ENCODE measurements at regions not wholly inside any gene's neighbourhood (a gene's known extent, or its start where the extent isn't known, plus 50 kb on each side); places are given as distances from the start of the nearest gene placed in this dataset.

- Histone ChIP-seq H4K8ac (ENCODE audit: extremely low read depth, insufficient read depth, low read length) (no peak overlapping the region), H3K18ac (ENCODE audit: extremely low read depth, low read length) (no peak overlapping the region), H3K56ac (replicated peaks; ENCODE audit: insufficient read length, low read depth, low read length) (no peak overlapping the region), H4K20me1 (replicated peaks in 1 of 2; ENCODE audit: control insufficient read depth in 1 of 2, insufficient read depth in 2 of 2, low read length in 2 of 2) (no peaks in the 10 kb centered on the region), H3K14ac (ENCODE audit: insufficient read length) (no peak overlapping the region), H3K4me1 (replicated peaks in 1 of 4; ENCODE audit: control insufficient read depth in 3 of 4, insufficient read depth in 4 of 4, low read length in 3 of 4) (no peaks in the 10 kb centered on the region), H3K23ac (ENCODE audit: insufficient read length) (no peak overlapping the region), H2AK5ac (ENCODE audit: low read depth, low read length) (no peak overlapping the region), H3K4me3 (ENCODE audit: extremely low read depth in 1 of 4, insufficient read depth in 2 of 4, low read depth in 3 of 4, low read length in 4 of 4) (no peak overlapping the region), H3K27ac (ENCODE audit: low read depth, low read length) (no peak overlapping the region), H2BK15ac (ENCODE audit: low read length) (no peak overlapping the region), H3K79me1 (ENCODE audit: low read depth, low read length) (no peaks in the 10 kb centered on the region), H3K27me3 (replicated peaks in 1 of 4; ENCODE audit: control insufficient read depth in 3 of 4, extremely low read depth in 1 of 4, insufficient read depth in 3 of 4, low read length in 3 of 4) (no peaks in the 10 kb centered on the region), H3K79me2 (ENCODE audit: control insufficient read depth in 1 of 2, insufficient read depth in 2 of 2, low read length in 2 of 2) (no peaks in the 10 kb centered on the region), H3K9ac (replicated peaks in 1 of 4; ENCODE audit: extremely low read depth in 1 of 4, low read depth in 3 of 4, low read length in 3 of 4) (no peak overlapping the region), H2BK5ac (ENCODE audit: low read depth, low read length) (no peak overlapping the region), H2AFZ (ENCODE audit: low read length) (peak overlapping the region; percentile 48; the same call in 1 of the 2 replicates), H3K23me2 (ENCODE audit: low read depth, low read length) (no peaks in the 10 kb centered on the region), H3K36me3 (ENCODE audit: control insufficient read depth in 2 of 4, insufficient read depth in 4 of 4, low read length in 3 of 4) (no peaks in the 10 kb centered on the region), H2BK120ac (replicated peaks; ENCODE audit: low read depth, low read length) (no peak overlapping the region), H4K91ac (replicated peaks; ENCODE audit: insufficient read length, low read length) (no peak overlapping the region), H3K4me2 (ENCODE audit: insufficient read depth in 1 of 2, low read depth in 2 of 2, low read length in 2 of 2) (no peak overlapping the region), H2BK20ac (ENCODE audit: low read length) (no peak overlapping the region), H4K5ac (ENCODE audit: insufficient read length, low read depth, low read length) (no peak overlapping the region), H2BK12ac (ENCODE audit: low read depth, low read length) (no peak overlapping the region), H3K9me3 (ENCODE audit: insufficient read depth in 2 of 2, low read depth in 1 of 2, low read length in 1 of 2) (no peaks in the 10 kb centered on the region), H3K4ac (replicated peaks; ENCODE audit: insufficient read length, low read depth, low read length) (no peak overlapping the region)
- ChIA-PET POLR2A (ENCODE audit: partially characterized antibody) (no interaction called here), CTCF (ENCODE audit: partially characterized antibody) (no interaction called here)
- WGBS, 2 experiments (ENCODE audit: extremely low coverage in 1 of 2, insufficient coverage in 1 of 2, insufficient read length in 1 of 2, insufficient replicate concordance in 2 of 2, low coverage in 1 of 2, low lambda C conversion rate in 2 of 2, missing lambda C conversion rate in 1 of 2), result 100% methylated on average over 1 of the region's 1 CpG; no CpG with 5 or more reads in 1 of the 2 experiments
- FAIRE-seq (no peak), DNase-seq (ENCODE audit: low read depth in 1 of 2, low spot score in 2 of 2) (no peak)
- TF ChIP-seq CHD7 (IDR thresholded peaks at IDR 0.05; ENCODE audit: insufficient replicate concordance, low read length), result no peak
Measured at GRCh38 chr6:96299525-96299924, 222.1 kb upstream of the UFL1 start.
